Superior temporal gyrus (tissue), 1 donor: ENCODE measurements at regions not wholly inside any gene's neighbourhood (a gene's known extent, or its start where the extent isn't known, plus 50 kb on each side); places are given as distances from the start of the nearest gene placed in this dataset.
"Not testable (repeated sequence)": the region's sequence is repeated elsewhere in the genome, so short reads cannot be mapped to it uniquely, and the experiment has no call there.

Source experiments
- DNase-seq: peaks from one replicate; pipeline ENCODE4 v3.0.0-alpha.2; 2016; ENCODE audit errors: extremely low spot score

GRCh38 chr10:33037726-33038125 lies 79.7 kb upstream of the ITGB1 start:
- no peak for DNase-seq

- no peak for DNase-seq
Measured at GRCh38 chr10:33036670-33037069, 78.6 kb upstream of the ITGB1 start.

GRCh38 chr10:33035411-33035810 lies 77.4 kb upstream of the ITGB1 start:
- DNase-seq, result no peak

GRCh38 chr10:33034931-33035330 lies 76.9 kb upstream of the ITGB1 start:
- DNase-seq, result no peak

- no peak for DNase-seq
Measured at GRCh38 chr10:33032654-33033151, 74.7 kb upstream of the ITGB1 start.

- no peak for DNase-seq
Measured at GRCh38 chr10:33031815-33032653, 74.0 kb upstream of the ITGB1 start.

- no peak for DNase-seq
Measured at GRCh38 chr10:33031171-33031570, 73.1 kb upstream of the ITGB1 start.

GRCh38 chr10:33028515-33028914 lies 70.5 kb upstream of the ITGB1 start:
- not testable (repeated sequence) for DNase-seq

- DNase-seq, result no peak
Measured at GRCh38 chr10:33027088-33027487, 69.1 kb upstream of the ITGB1 start.

GRCh38 chr10:33026422-33026821 lies 68.4 kb upstream of the ITGB1 start:
- DNase-seq, result no peak

- DNase-seq, result no peak
Measured at GRCh38 chr10:33025910-33026309, 67.9 kb upstream of the ITGB1 start.

- no peak for DNase-seq
Measured at GRCh38 chr10:33025039-33025438, 67.0 kb upstream of the ITGB1 start.

GRCh38 chr10:33022691-33023090 lies 64.7 kb upstream of the ITGB1 start:
- no peak for DNase-seq

GRCh38 chr10:33022090-33022489 lies 64.1 kb upstream of the ITGB1 start:
- no peak for DNase-seq

- DNase-seq, result no peak
Measured at GRCh38 chr10:33016988-33017387, 59.0 kb upstream of the ITGB1 start.

- DNase-seq, result no peak
Measured at GRCh38 chr10:33015761-33016547, 57.9 kb upstream of the ITGB1 start.

GRCh38 chr10:33013331-33013730 lies 55.3 kb upstream of the ITGB1 start:
- not testable (repeated sequence) for DNase-seq

GRCh38 chr10:33012306-33012705 lies 54.3 kb upstream of the ITGB1 start:
- DNase-seq, result no peak

GRCh38 chr10:33010132-33011037 lies 52.4 kb upstream of the ITGB1 start:
- DNase-seq, result no peak

- no peak for DNase-seq
Measured at GRCh38 chr10:33009244-33010131, 51.5 kb upstream of the ITGB1 start.
